Liver (tissue), 8 donors: ENCODE measurements at regions not wholly inside any gene's neighbourhood (a gene's known extent, or its start where the extent isn't known, plus 50 kb on each side); places are given as distances from the start of the nearest gene placed in this dataset.

ENCODE experiments used
- DNase-seq: peaks from one replicate; pipeline ENCODE4 v3.0.0-alpha.2; 2017; ENCODE audit warnings: low spot score
- H3K27ac ChIP-seq, 2 donors: one replicate each; pipeline ENCODE4 v1.7.0; 2013; ENCODE audit warnings: inconsistent platforms in 2 of 2, low read length in 2 of 2, control low read depth in 1 of 2, low read depth in 1 of 2, mild to moderate bottlenecking in 1 of 2
- H3K27me3 ChIP-seq, 4 donors: one replicate each; pipeline versions ENCODE4 v1.6.1 to v1.7.0; 2013; ENCODE audit warnings: low read length in 3 of 4, inconsistent platforms in 1 of 4, mild to moderate bottlenecking in 1 of 4, moderate library complexity in 1 of 4; ENCODE audit not compliant: control insufficient read depth in 4 of 4, insufficient read depth in 4 of 4
- H3K36me3 ChIP-seq, 4 donors: one replicate each; pipeline versions ENCODE4 v1.6.1 to v1.7.0; 2013; ENCODE audit warnings: low read length in 3 of 4, mild to moderate bottlenecking in 3 of 4, low read depth in 1 of 4, moderate library complexity in 1 of 4; ENCODE audit not compliant: control insufficient read depth in 4 of 4, insufficient read depth in 3 of 4
- H3K4me1 ChIP-seq, 4 donors: one replicate each; pipeline versions ENCODE4 v1.6.1 to v1.7.0; 2013; ENCODE audit warnings: low read length in 3 of 4, mild to moderate bottlenecking in 3 of 4, moderate library complexity in 1 of 4; ENCODE audit not compliant: control insufficient read depth in 4 of 4, insufficient read depth in 4 of 4
- H3K4me3 ChIP-seq, 3 donors: one replicate each; pipeline versions ENCODE4 v1.6.1 to v1.7.0; 2013; ENCODE audit warnings: low read length in 3 of 3, control low read depth in 1 of 3, low read depth in 1 of 3, mild to moderate bottlenecking in 1 of 3
- H3K9ac ChIP-seq, 2 donors: one replicate each; pipeline ENCODE4 v1.7.0; 2013; ENCODE audit warnings: low read length in 2 of 2, mild to moderate bottlenecking in 2 of 2, moderate library complexity in 2 of 2, control low read depth in 1 of 2, low read depth in 1 of 2
- H3K9me3 ChIP-seq, 4 donors: one replicate each; pipeline versions ENCODE4 v1.6.1 to v1.7.0; 2013; ENCODE audit warnings: low read length in 3 of 4; ENCODE audit not compliant: control insufficient read depth in 4 of 4
- ATF3 ChIP-seq: IDR thresholded peaks from 2 replicates; pipeline ENCODE4 v1.6.1; 2016; ENCODE audit warnings: antibody characterized with exemption
- CTCF ChIP-seq: fragments of 150-350 bp; IDR thresholded peaks from 2 replicates; pipeline ENCODE4 v1.5.1; 2017; ENCODE audit warnings: improper control_type of control experiment, low read depth, low read length; ENCODE audit not compliant: missing input control
- EGR1 ChIP-seq, 2 donors: IDR thresholded peaks; 2 replicates each; pipeline ENCODE4 v1.6.1; 2016 to 2018; ENCODE audit warnings: antibody characterized with exemption in 2 of 2, low read depth in 2 of 2
- FOXA1 ChIP-seq: IDR thresholded peaks from 2 replicates; pipeline ENCODE4 v1.6.1; 2016; ENCODE audit warnings: antibody characterized with exemption
- FOXA2 ChIP-seq: IDR thresholded peaks from 2 replicates; pipeline ENCODE4 v1.6.1; 2016; ENCODE audit warnings: antibody characterized with exemption
- GABPA ChIP-seq, 2 donors: IDR thresholded peaks in 1 of 2; conservative IDR thresholded peaks in 1 of 2; 2 replicates each; pipeline ENCODE4 v1.6.1; 2016; ENCODE audit warnings: antibody characterized with exemption in 2 of 2, mild to moderate bottlenecking in 1 of 2, moderate library complexity in 1 of 2
- HNF4A ChIP-seq, 2 donors: conservative IDR thresholded peaks; 2 replicates each; pipeline ENCODE4 v1.6.1; 2016; ENCODE audit warnings: antibody characterized with exemption in 2 of 2, mild to moderate bottlenecking in 2 of 2
- HNF4G ChIP-seq: IDR thresholded peaks from 2 replicates; pipeline ENCODE4 v1.6.1; 2016; ENCODE audit warnings: antibody characterized with exemption
- JUND ChIP-seq, 2 donors: IDR thresholded peaks; 2 replicates each; pipeline ENCODE4 v1.6.1; 2016; ENCODE audit warnings: antibody characterized with exemption in 2 of 2
- MAX ChIP-seq: IDR thresholded peaks from 2 replicates; pipeline ENCODE4 v1.6.1; 2016; ENCODE audit warnings: antibody characterized with exemption
- NR2F2 ChIP-seq: IDR thresholded peaks from 2 replicates; pipeline ENCODE4 v1.6.1; 2016; ENCODE audit warnings: antibody characterized with exemption
- RAD21 ChIP-seq, 2 donors: IDR thresholded peaks; 2 replicates each; pipeline ENCODE4 v1.6.1; 2016; ENCODE audit warnings: antibody characterized with exemption in 2 of 2, mild to moderate bottlenecking in 2 of 2
- REST ChIP-seq: IDR thresholded peaks from 2 replicates; pipeline ENCODE4 v1.6.1; 2016; ENCODE audit warnings: antibody characterized with exemption, mild to moderate bottlenecking
- RXRA ChIP-seq, 2 donors: IDR thresholded peaks; 2 replicates each; pipeline ENCODE4 v1.6.1; 2017 to 2018; ENCODE audit warnings: antibody characterized with exemption in 2 of 2, mild to moderate bottlenecking in 1 of 2
- SP1 ChIP-seq: IDR thresholded peaks from 2 replicates; pipeline ENCODE4 v1.6.1; 2018; ENCODE audit warnings: antibody characterized with exemption, mild to moderate bottlenecking
- TAF1 ChIP-seq: conservative IDR thresholded peaks from 2 replicates; pipeline ENCODE4 v1.6.1; 2016; ENCODE audit warnings: antibody characterized with exemption, mild to moderate bottlenecking
- YY1 ChIP-seq: IDR thresholded peaks from 2 replicates; pipeline ENCODE4 v1.6.1; 2016; ENCODE audit warnings: antibody characterized with exemption, mild to moderate bottlenecking
- ZBTB33 ChIP-seq: IDR thresholded peaks from 2 replicates; pipeline ENCODE4 v1.6.1; 2016; ENCODE audit warnings: antibody characterized with exemption
- WGBS: extraction: QIAGEN DNeasy Blood & Tissue Kit; methylation state at CpG from one replicate; pipeline ENCODE4 v1.1.7; 2013; 5-methylcytosine and 5-hydroxymethylcytosine counted together
- donor health status: healthy.
- donor health status: healthy.
- donor health status: healthy.
- donor health status: healthy.
- donor health status: healthy.

- H3K27me3 ChIP-seq: no peaks in the 10 kb centered on the region
- no peak overlapping the region for H3K9ac ChIP-seq
- no peak for DNase-seq
- 80% methylated on average over 5 of the region's 5 CpGs for WGBS
- H3K27ac ChIP-seq: no peak overlapping the region
- H3K36me3 ChIP-seq: no peaks in the 10 kb centered on the region
- H3K4me1 ChIP-seq: no peaks in the 10 kb centered on the region
- no peak overlapping the region for H3K4me3 ChIP-seq
- TF ChIP-seq CTCF: no peak
- no peak for TF ChIP-seq REST
- no peak for TF ChIP-seq EGR1 (IDR thresholded peaks at IDR 0.05; ENCODE audit: low read depth in 2 of 2)
- no peak for TF ChIP-seq ZBTB33
- TF ChIP-seq HNF4A (conservative IDR thresholded peaks at IDR 0.05): no peak
- no peak for TF ChIP-seq YY1
- TF ChIP-seq RAD21 (IDR thresholded peaks at IDR 0.05): no peak
- TF ChIP-seq SP1: no peak
- TF ChIP-seq RXRA (IDR thresholded peaks at IDR 0.05): no peak
- TF ChIP-seq MAX: no peak
- no peak for TF ChIP-seq HNF4G
- no peak for TF ChIP-seq FOXA1
- TF ChIP-seq TAF1: no peak
- no peak for TF ChIP-seq FOXA2
- no peak for TF ChIP-seq JUND (IDR thresholded peaks at IDR 0.05)
- no peak for TF ChIP-seq NR2F2
- TF ChIP-seq ATF3: no peak
- no peak for TF ChIP-seq GABPA (IDR thresholded peaks at IDR 0.05 in 1 of 2, conservative IDR thresholded peaks at IDR 0.05 in 1 of 2)
- H3K9me3 ChIP-seq: no peaks in the 10 kb centered on the region
Measured at GRCh38 chr5:17000291-17000939, 64.3 kb upstream of the MYO10 start.
